ENCODE measurements at regions not wholly inside any gene's neighbourhood (a gene's known extent, or its start where the extent isn't known, plus 50 kb on each side); places are given as distances from the start of the nearest gene placed in this dataset.

DNA sequence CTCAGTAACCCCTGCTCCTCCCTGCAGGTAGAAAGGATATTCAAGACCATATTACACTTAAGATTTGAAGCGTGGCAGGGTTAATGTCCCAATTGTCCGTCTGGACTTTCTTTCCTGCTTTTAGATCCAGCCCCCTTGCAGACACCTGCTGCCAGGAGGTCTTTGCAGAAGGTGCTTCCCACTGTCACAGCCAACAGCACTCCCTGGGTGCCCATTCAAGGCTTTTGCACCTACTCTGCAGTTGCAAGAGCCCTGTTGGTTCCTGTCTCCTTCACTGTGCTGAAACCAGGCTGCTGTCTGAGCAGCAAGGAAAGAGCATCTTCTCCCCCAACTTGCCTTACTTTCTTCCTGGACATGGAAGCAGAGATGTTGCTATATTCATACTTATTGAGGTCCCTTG, 1043.0 kb upstream of the POU3F3 start:
- DNase-seq: no peak

DNA sequence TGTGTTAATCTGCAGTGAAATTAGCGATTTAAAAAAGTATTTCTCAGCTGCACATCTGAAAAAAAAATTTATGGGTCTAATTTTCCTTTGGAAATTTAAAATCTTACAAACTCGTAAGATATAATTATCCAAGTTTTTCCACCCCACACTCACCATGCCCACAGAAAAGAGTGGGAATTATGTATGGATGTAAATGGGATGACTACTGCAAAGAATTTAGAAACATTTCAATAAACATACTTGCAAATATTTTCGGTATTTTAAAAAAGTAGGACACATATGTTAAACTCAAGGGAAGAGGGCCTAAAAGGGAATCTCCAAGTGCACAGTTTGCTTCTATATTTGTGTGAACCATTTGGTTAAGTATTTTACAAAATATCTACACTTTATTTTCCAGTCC, 1039.9 kb upstream of the POU3F3 start:
- no peak for DNase-seq

DNA sequence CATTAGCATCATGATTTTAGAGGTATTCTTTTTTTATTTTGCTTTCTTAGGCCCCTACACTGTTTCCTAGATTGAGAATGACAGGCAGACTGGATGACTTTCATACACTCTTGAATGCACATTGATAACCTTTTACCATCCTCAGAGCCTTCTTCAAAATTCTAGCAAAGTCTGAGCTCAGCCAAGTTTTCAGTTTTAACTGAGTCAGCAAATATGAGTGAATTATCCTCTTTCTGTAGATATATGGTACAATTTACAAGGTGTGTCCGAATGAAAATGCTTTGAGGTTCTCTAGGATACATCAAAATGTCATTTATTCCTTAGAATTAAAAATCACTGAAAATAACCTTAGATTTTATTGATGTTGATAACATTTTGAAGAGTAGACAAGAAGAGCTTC, 1038.2 kb upstream of the POU3F3 start:
- no peak for DNase-seq

GRCh38 chr2:103817746-103818145, 1036.2 kb upstream of the POU3F3 start:
- no peak for DNase-seq

GRCh38 chr2:103818176-103818575, 1035.7 kb upstream of the POU3F3 start:
- DNase-seq: no peak

GRCh38 chr2:103819599-103819998, 1034.3 kb upstream of the POU3F3 start:
- DNase-seq: no peak

DNA sequence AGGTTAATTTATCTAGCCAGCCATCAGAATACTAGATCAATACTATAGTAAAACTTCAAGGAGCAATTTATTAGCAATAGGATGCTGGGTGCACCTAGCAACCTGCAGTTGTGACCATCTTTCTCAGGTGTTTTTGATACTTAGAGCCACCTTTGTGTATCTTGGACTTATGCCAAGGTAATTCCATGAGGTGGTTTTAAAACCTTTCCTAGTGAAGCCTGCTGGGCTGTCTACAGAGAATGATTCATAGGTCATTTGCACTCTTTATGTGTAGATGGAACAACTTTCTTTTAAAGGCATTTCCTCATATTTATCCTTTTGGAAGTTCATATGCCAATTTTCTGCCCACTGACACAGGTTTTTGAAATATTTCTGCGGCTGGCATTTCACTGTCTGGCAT, 1030.1 kb upstream of the POU3F3 start:
- DNase-seq: no peak

- DNase-seq: no peak
Measured at GRCh38 chr2:103847276-103847675, 1006.6 kb upstream of the POU3F3 start.

DNA sequence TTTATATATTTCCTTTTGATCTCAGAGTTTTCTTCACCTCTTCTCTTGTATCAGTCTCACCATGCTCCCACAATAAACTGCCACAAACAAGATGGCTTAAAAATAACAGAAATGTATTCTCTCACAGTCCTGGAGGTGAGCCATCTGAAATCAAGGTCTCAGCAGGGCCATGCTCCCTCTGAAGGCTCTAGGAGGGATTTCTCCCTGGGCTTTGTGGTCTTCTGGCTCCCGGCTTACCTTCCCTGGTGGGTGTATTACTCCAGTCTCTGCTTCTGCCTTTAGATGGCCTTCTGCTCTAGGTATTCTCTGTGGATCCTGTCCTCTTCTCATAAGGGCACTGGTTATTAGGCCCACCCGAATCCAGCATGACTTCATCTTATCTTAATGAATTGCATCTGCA, 994.7 kb upstream of the POU3F3 start:
- no peak for DNase-seq

DNA sequence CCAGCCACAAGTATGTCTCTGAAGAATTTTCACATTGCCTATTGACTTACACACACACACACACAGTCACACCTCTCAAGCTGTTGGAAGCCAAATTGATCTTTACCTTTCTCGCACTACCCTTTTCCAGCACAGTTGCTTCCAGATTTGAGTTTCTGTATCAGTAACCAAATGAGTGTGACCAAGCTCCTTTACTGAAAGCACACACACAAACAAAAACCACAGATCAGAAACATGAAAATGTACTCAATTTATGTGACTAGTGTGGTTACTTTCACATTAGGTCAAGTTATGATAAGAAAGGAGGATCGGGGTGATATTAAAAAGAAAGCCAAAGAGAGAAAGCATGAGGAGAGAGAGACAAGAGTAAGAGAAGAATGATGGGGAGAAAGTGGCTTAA, 993.9 kb upstream of the POU3F3 start:
- no peak for DNase-seq

GRCh38 chr2:103868396-103868795, 985.5 kb upstream of the POU3F3 start:
- DNase-seq: no peak

- DNase-seq: no peak
Measured at GRCh38 chr2:103873716-103874351, 980.1 kb upstream of the POU3F3 start.

DNA sequence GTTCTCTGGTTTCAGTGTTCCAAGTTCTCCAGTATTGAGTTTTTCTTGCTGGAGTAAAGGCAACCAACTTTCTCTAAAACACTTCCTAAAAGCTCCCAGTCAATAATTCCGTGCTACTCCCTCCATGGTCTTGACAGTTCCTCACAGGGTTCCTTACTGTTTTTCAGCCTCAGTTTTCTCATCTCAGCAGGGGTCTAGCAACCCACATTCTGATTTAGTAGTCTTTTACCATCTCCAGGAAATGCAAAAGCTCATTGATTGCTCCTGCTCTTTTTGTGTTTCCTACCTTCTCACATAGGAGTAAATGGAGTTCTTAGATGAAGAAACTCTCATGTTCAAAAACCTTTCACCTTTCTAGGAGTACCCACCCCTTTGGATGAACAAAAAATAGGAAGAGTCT, 978.8 kb upstream of the POU3F3 start:
- DNase-seq: no peak

DNA sequence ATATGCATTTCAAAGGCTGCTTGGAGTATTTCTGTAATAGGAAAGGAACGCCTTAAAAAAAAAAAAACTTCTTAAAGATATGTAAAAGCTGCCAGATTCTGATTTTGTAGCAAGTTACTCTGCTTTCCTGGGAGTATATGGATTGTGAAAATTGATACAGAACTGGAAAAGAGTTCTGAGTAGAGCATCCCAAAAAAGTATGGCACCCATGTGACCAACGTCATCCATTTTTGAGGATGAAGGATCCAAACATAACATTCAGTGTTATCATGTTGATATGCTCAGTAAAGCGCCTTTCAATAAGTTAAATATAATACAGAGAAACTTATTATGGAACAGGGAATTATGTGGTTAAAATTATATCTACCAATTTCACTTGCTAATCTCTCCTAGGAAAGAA, 978.4 kb upstream of the POU3F3 start:
- DNase-seq: no peak

DNA sequence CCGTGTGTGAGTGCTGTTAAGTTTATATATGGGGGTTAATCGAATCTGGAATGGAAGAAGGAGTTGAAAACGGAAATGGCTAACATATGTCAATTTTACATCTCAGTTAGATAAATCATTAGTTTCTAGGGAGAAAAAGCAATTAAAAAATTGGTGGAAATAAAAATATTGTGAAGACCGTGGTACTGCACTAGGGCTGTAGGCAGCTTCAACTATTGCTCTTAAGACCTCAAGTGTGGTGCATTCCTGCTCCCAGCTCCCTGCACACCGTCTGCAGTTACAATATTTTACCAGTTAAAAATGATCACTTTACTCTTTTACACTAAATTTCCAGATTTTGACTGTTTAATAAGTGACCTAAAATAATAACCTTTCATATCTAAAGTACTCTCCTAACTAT, 977.3 kb upstream of the POU3F3 start:
- DNase-seq: no peak

DNA sequence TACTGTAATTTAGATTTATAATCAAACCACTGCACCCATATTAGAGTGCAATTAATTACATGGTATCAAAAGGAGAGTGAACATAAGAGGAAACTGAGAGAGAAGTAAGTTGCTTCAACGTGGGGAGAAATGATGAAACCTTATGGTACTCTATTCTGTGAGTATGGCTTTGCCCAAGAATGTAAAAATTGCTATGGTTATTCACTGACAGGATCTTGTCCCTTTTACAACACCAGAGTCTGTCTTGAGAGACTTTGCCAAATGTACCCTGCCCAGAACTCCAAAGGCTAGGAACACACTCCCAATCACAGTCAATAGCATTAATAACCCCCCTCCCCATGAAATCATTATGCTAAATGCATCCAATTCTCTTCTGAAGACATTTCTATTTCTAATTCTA, 974.8 kb upstream of the POU3F3 start:
- DNase-seq: no peak

GRCh38 chr2:103880081-103880834, 973.7 kb upstream of the POU3F3 start:
- no peak for DNase-seq

GRCh38 chr2:103887625-103888024, 966.3 kb upstream of the POU3F3 start:
- DNase-seq: no peak

DNA sequence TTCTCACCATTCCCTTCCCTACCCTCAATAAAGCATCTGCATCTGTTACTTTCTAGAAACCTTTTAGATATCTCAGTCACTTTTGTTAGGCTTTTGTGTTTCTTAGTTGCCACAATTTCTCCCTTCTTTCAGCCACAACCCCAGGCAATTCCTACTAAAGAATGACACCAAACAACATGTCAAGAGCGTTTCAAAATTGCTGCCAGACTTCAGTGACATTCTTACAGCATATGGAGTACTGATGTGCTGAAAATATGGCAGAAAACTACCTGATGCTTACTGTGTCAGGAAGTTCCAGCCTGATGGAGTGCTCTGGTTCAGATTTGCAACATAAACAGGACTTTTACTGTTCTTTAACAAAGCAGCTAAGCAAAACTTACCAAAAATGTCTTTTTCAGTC, 957.7 kb upstream of the POU3F3 start:
- DNase-seq: no peak

GRCh38 chr2:103898561-103898960, 955.4 kb upstream of the POU3F3 start:
- no peak for DNase-seq

DNA sequence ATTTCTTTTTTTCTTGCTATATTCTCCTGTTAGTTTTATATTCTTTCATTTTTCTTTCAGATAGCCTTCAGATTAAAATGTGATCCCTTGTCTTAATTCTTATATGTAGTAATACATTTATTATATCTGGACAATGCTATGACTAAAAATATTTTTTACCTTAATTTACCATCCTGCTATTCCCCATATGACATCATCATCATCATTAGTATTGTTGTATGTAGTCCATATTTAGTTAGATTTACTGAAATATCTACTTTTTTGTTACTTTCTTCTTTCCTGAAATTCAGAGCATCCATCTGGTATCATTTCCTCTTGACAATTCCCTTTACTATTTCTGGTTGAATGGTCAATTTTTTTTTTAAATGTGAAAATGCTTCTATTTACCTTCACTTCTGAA, 951.6 kb upstream of the POU3F3 start:
- no peak for DNase-seq

- no peak for DNase-seq
Measured at GRCh38 chr2:103921161-103921560, 932.8 kb upstream of the POU3F3 start.

DNA sequence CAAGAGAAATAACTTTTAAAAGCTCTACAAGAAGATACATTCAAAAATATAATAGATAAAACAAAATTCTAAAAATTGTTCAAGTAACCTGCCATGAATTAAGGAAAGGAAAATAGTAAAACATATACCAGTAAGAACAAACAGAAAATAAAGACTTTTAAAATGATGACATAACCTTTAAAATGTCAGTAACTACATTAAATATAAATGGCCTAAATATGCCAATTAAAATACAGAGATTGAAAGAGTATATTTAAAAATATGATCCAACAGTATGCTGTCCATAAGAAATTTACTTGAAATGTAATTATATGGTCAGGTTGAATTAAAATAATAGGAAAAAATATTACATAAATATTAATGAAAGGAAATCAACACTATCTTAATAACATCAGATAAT, 911.7 kb upstream of the POU3F3 start:
- no peak for DNase-seq

GRCh38 chr2:103945083-103945482, 908.8 kb upstream of the POU3F3 start:
- no peak for DNase-seq
